ENCODE measurements at regions not wholly inside any gene's neighbourhood (a gene's known extent, or its start where the extent isn't known, plus 50 kb on each side); places are given as distances from the start of the nearest gene placed in this dataset.

DNA sequence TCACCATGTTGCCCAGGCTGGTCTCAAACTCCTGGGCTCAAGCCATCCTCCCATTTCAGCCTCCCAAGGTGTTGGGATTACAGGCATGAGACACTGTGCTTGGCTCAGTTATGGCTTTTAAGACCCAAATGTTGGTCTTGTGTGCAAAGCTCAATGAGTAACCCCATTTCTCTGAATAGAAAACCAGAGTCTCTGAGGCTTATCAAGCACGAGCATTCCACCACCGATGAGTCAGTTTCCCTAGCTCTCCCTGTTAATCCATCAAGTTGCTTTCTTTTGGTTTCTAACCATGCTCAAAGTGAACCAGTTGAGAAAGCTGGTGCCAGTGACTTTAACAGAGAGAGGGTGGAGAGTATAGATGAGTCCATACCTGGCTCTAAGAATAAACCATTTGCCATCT lies 350.9 kb upstream of the ADGRL2 start:
- in situ Hi-C loops (cut with MboI) = no loop called here
- DNase-seq = no peak
- Histone ChIP-seq H4K20me1 (ENCODE audit: insufficient read depth) (no peaks in the 10 kb centered on the region), H3F3A (ENCODE audit: insufficient read depth) (no peaks in the 10 kb centered on the region), H3K9me2 (ENCODE audit: insufficient read depth) (no peaks in the 10 kb centered on the region), H2AFZ (no peak overlapping the region), H3K4me1 (ENCODE audit: insufficient read depth) (no peaks in the 10 kb centered on the region), H3K9ac (no peak overlapping the region), H3K27ac (no peak overlapping the region), H3K4me2 (ENCODE audit: unreplicated experiment) (no peak overlapping the region), H3K79me2 (ENCODE audit: insufficient read depth) (no peaks in the 10 kb centered on the region), H3K36me3 (ENCODE audit: low read depth) (no peaks in the 10 kb centered on the region), H3K9me3 (ENCODE audit: low read depth) (no peaks in the 10 kb centered on the region), H3K27me3 (replicated peaks; ENCODE audit: insufficient read depth) (no peaks in the 10 kb centered on the region), H3K4me3 (no peak overlapping the region)
- TF ChIP-seq EZH2phosphoT487 (IDR thresholded peaks at IDR 0.05; ENCODE audit: insufficient read depth, low read depth) (no peak), EZH2 (IDR thresholded peaks at IDR 0.05; ENCODE audit: insufficient read depth, poor library complexity, severe bottlenecking) (no peak)
- 58 to 61% methylated on average over 2 of the region's 2 CpGs for WGBS, 2 experiments (ENCODE audit: low coverage in 1 of 2, low lambda C conversion rate in 2 of 2, missing lambda C conversion rate in 2 of 2)

DNA sequence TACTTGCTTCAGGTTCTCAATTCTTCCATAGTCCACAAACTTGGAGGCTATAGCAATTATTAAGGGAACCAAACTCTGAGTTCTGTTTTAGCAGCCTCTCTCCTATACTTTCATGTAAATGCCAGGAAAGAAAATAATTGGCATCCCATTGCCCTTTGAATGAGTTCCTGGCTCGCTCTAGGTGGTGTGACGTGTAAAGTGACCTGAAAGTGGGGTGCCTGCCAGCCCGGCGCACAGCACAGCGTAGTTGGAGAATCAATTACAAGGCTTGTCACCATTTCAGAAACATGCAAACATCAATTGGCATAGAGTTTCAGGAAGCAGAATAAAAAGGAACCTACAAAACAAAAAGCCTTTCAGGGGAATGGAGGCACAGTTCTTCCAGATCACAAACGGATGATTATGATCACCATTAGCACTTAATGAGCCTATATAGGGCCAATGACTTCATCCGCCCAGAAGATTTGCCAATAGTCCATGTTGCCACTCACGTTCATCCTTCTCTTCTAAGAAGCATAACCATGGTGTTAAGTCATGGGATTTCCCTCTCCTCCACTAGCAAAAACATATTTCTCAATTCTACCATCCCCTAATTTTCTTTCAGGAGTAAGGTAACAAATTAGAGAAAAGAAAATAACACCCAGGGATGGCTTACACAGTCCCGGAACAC lies 354.6 kb upstream of the ADGRL2 start:
- no peaks in the 10 kb centered on the region for H3K27me3 ChIP-seq (replicated peaks; ENCODE audit: insufficient read depth)
- TF ChIP-seq EZH2 (IDR thresholded peaks at IDR 0.05; ENCODE audit: insufficient read depth, poor library complexity, severe bottlenecking) (no peak), EZH2phosphoT487 (IDR thresholded peaks at IDR 0.05; ENCODE audit: insufficient read depth, low read depth) (no peak)
- no peaks in the 10 kb centered on the region for H4K20me1 ChIP-seq (ENCODE audit: insufficient read depth)
- H2AFZ ChIP-seq = no peak overlapping the region
- in situ Hi-C loops (cut with MboI) = no loop called here
- H3F3A ChIP-seq (ENCODE audit: insufficient read depth) = no peaks in the 10 kb centered on the region
- H3K4me2 ChIP-seq (ENCODE audit: unreplicated experiment) = no peak overlapping the region
- H3K4me3 ChIP-seq = no peak overlapping the region
- H3K9ac ChIP-seq = no peak overlapping the region
- no peaks in the 10 kb centered on the region for H3K9me3 ChIP-seq (ENCODE audit: low read depth)
- DNase-seq = no peak
- H3K9me2 ChIP-seq (ENCODE audit: insufficient read depth) = no peaks in the 10 kb centered on the region
- no peak overlapping the region for H3K27ac ChIP-seq
- no peaks in the 10 kb centered on the region for H3K79me2 ChIP-seq (ENCODE audit: insufficient read depth)
- 39 to 40% methylated on average over 9 of the region's 9 CpGs for WGBS, 2 experiments (ENCODE audit: low coverage in 1 of 2, low lambda C conversion rate in 2 of 2, missing lambda C conversion rate in 2 of 2)
- no peaks in the 10 kb centered on the region for H3K36me3 ChIP-seq (ENCODE audit: low read depth)
- no peaks in the 10 kb centered on the region for H3K4me1 ChIP-seq (ENCODE audit: insufficient read depth)

DNA sequence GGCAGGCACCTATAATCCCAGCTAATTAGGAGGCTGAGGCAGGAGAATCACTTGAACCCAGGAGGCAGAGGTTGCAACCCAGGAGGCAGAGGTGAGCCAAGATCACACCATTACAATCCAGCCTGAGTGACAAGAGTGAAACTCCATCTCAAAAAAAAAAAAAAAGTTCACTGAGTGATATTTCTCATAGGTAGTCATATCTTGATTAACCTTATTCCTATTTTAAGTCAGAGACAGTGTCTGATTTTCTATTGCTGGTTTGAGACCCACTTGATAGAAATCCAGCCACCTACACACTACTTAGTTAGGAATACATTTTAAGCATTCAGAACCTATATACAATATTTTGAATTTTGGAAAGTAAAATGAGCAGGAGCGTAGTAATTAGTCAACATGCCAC lies 357.4 kb upstream of the ADGRL2 start:
- in situ Hi-C loops (cut with MboI) = no loop called here
- no peak overlapping the region for H3K9ac ChIP-seq
- no peaks in the 10 kb centered on the region for H3K79me2 ChIP-seq (ENCODE audit: insufficient read depth)
- H4K20me1 ChIP-seq (ENCODE audit: insufficient read depth) = no peaks in the 10 kb centered on the region
- no peak for DNase-seq
- TF ChIP-seq EZH2phosphoT487 (IDR thresholded peaks at IDR 0.05; ENCODE audit: insufficient read depth, low read depth) (no peak), EZH2 (IDR thresholded peaks at IDR 0.05; ENCODE audit: insufficient read depth, poor library complexity, severe bottlenecking) (no peak)
- no peaks in the 10 kb centered on the region for H3F3A ChIP-seq (ENCODE audit: insufficient read depth)
- 43 to 67% methylated on average over 1 of the region's 1 CpG for WGBS, 2 experiments (ENCODE audit: low coverage in 1 of 2, low lambda C conversion rate in 2 of 2, missing lambda C conversion rate in 2 of 2)
- H3K4me1 ChIP-seq (ENCODE audit: insufficient read depth) = no peaks in the 10 kb centered on the region
- H2AFZ ChIP-seq = no peak overlapping the region
- no peaks in the 10 kb centered on the region for H3K9me2 ChIP-seq (ENCODE audit: insufficient read depth)
- H3K27me3 ChIP-seq (replicated peaks; ENCODE audit: insufficient read depth) = no peaks in the 10 kb centered on the region
- H3K27ac ChIP-seq = no peak overlapping the region
- H3K9me3 ChIP-seq (ENCODE audit: low read depth) = no peaks in the 10 kb centered on the region
- H3K36me3 ChIP-seq (ENCODE audit: low read depth) = no peaks in the 10 kb centered on the region
- no peak overlapping the region for H3K4me2 ChIP-seq (ENCODE audit: unreplicated experiment)
- no peak overlapping the region for H3K4me3 ChIP-seq

DNA sequence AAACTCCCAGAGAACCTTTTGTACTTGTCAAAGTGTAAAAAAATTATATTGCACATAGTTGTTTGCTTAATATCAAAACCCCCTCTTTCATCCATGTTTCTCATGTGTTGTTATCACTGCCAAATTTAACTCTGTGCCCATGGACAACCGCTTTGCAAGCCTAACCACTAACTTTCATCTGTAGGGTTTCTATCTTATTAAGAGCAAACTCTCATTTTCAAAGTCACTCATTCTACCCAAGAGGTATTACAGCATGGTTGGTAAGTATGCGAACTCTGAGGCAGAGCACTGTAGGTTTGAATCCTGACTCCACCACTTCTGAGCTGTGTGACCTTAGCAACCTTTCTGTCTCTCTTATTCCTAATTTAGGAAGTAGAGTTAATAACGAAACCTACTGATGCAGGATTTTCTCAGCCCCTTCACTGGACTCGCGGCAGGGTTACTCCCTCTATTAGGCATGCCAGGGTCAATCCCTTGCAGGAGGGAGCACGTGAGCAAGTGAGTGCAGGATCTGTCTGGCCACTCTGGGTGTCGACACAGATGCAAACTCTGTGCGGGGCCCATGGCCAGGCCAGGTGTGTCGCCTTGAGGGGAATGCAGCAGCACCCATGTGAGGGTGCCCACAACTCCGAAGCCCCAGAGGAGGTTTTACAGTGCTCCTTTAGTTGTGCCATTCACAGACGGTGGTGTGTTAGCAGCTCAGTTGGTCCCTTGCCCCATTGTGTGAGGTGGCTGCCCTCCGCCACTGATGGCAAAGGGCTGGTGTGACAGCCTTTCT lies 361.5 kb upstream of the ADGRL2 start:
- Histone ChIP-seq H3K4me1 (ENCODE audit: insufficient read depth) (no peaks in the 10 kb centered on the region), H3K27me3 (replicated peaks; ENCODE audit: insufficient read depth) (no peaks in the 10 kb centered on the region), H3K79me2 (ENCODE audit: insufficient read depth) (no peaks in the 10 kb centered on the region), H3F3A (ENCODE audit: insufficient read depth) (no peaks in the 10 kb centered on the region), H3K4me3 (no peak overlapping the region), H4K20me1 (ENCODE audit: insufficient read depth) (no peaks in the 10 kb centered on the region), H3K27ac (no peak overlapping the region), H3K36me3 (ENCODE audit: low read depth) (no peaks in the 10 kb centered on the region), H2AFZ (no peak overlapping the region), H3K9me3 (ENCODE audit: low read depth) (no peaks in the 10 kb centered on the region), H3K9me2 (ENCODE audit: insufficient read depth) (no peaks in the 10 kb centered on the region), H3K4me2 (ENCODE audit: unreplicated experiment) (no peak overlapping the region), H3K9ac (no peak overlapping the region)
- no peak for DNase-seq
- 61% methylated on average over 11 to 12 of the region's 12 CpGs for WGBS, 2 experiments (ENCODE audit: low coverage in 1 of 2, low lambda C conversion rate in 2 of 2, missing lambda C conversion rate in 2 of 2)
- TF ChIP-seq EZH2 (IDR thresholded peaks at IDR 0.05; ENCODE audit: insufficient read depth, poor library complexity, severe bottlenecking) = no peak
- in situ Hi-C loops (cut with MboI) = no loop called here

Measured in GM23248 (cell line).